Liver (tissue), 7 donors: ENCODE measurements at regions not wholly inside any gene's neighbourhood (a gene's known extent, or its start where the extent isn't known, plus 50 kb on each side); places are given as distances from the start of the nearest gene placed in this dataset.

Experiments
- DNase-seq: peaks from one replicate; pipeline ENCODE4 v3.0.0-alpha.2; 2017; ENCODE audit warnings: low spot score
- H3K27ac ChIP-seq, 2 donors: one replicate each; pipeline ENCODE4 v1.7.0; 2013; ENCODE audit warnings: inconsistent platforms in 2 of 2, low read length in 2 of 2, control low read depth in 1 of 2, low read depth in 1 of 2, mild to moderate bottlenecking in 1 of 2
- H3K27me3 ChIP-seq, 4 donors: one replicate each; pipeline versions ENCODE4 v1.6.1 to v1.7.0; 2013; ENCODE audit warnings: low read length in 3 of 4, inconsistent platforms in 1 of 4, mild to moderate bottlenecking in 1 of 4, moderate library complexity in 1 of 4; ENCODE audit not compliant: control insufficient read depth in 4 of 4, insufficient read depth in 4 of 4
- H3K36me3 ChIP-seq, 4 donors: one replicate each; pipeline versions ENCODE4 v1.6.1 to v1.7.0; 2013; ENCODE audit warnings: low read length in 3 of 4, mild to moderate bottlenecking in 3 of 4, low read depth in 1 of 4, moderate library complexity in 1 of 4; ENCODE audit not compliant: control insufficient read depth in 4 of 4, insufficient read depth in 3 of 4
- H3K4me1 ChIP-seq, 4 donors: one replicate each; pipeline versions ENCODE4 v1.6.1 to v1.7.0; 2013; ENCODE audit warnings: low read length in 3 of 4, mild to moderate bottlenecking in 3 of 4, moderate library complexity in 1 of 4; ENCODE audit not compliant: control insufficient read depth in 4 of 4, insufficient read depth in 4 of 4
- H3K4me3 ChIP-seq, 3 donors: one replicate each; pipeline versions ENCODE4 v1.6.1 to v1.7.0; 2013; ENCODE audit warnings: low read length in 3 of 3, control low read depth in 1 of 3, low read depth in 1 of 3, mild to moderate bottlenecking in 1 of 3
- H3K9ac ChIP-seq, 2 donors: one replicate each; pipeline ENCODE4 v1.7.0; 2013; ENCODE audit warnings: low read length in 2 of 2, mild to moderate bottlenecking in 2 of 2, moderate library complexity in 2 of 2, control low read depth in 1 of 2, low read depth in 1 of 2
- H3K9me3 ChIP-seq, 4 donors: one replicate each; pipeline versions ENCODE4 v1.6.1 to v1.7.0; 2013; ENCODE audit warnings: low read length in 3 of 4; ENCODE audit not compliant: control insufficient read depth in 4 of 4
- EGR1 ChIP-seq, 2 donors: IDR thresholded peaks; 2 replicates each; pipeline ENCODE4 v1.6.1; 2016 to 2018; ENCODE audit warnings: antibody characterized with exemption in 2 of 2, low read depth in 2 of 2
- FOXA1 ChIP-seq: IDR thresholded peaks from 2 replicates; pipeline ENCODE4 v1.6.1; 2016; ENCODE audit warnings: antibody characterized with exemption
- FOXA2 ChIP-seq: IDR thresholded peaks from 2 replicates; pipeline ENCODE4 v1.6.1; 2016; ENCODE audit warnings: antibody characterized with exemption
- GABPA ChIP-seq, 2 donors: IDR thresholded peaks in 1 of 2; conservative IDR thresholded peaks in 1 of 2; 2 replicates each; pipeline ENCODE4 v1.6.1; 2016; ENCODE audit warnings: antibody characterized with exemption in 2 of 2, mild to moderate bottlenecking in 1 of 2, moderate library complexity in 1 of 2
- HNF4A ChIP-seq, 2 donors: conservative IDR thresholded peaks; 2 replicates each; pipeline ENCODE4 v1.6.1; 2016; ENCODE audit warnings: antibody characterized with exemption in 2 of 2, mild to moderate bottlenecking in 2 of 2
- JUND ChIP-seq, 2 donors: IDR thresholded peaks; 2 replicates each; pipeline ENCODE4 v1.6.1; 2016; ENCODE audit warnings: antibody characterized with exemption in 2 of 2
- NR2F2 ChIP-seq: IDR thresholded peaks from 2 replicates; pipeline ENCODE4 v1.6.1; 2016; ENCODE audit warnings: antibody characterized with exemption
- RAD21 ChIP-seq, 2 donors: IDR thresholded peaks; 2 replicates each; pipeline ENCODE4 v1.6.1; 2016; ENCODE audit warnings: antibody characterized with exemption in 2 of 2, mild to moderate bottlenecking in 2 of 2
- RXRA ChIP-seq, 2 donors: IDR thresholded peaks; 2 replicates each; pipeline ENCODE4 v1.6.1; 2017 to 2018; ENCODE audit warnings: antibody characterized with exemption in 2 of 2, mild to moderate bottlenecking in 1 of 2
- TAF1 ChIP-seq: conservative IDR thresholded peaks from 2 replicates; pipeline ENCODE4 v1.6.1; 2016; ENCODE audit warnings: antibody characterized with exemption, mild to moderate bottlenecking
- YY1 ChIP-seq: IDR thresholded peaks from 2 replicates; pipeline ENCODE4 v1.6.1; 2016; ENCODE audit warnings: antibody characterized with exemption, mild to moderate bottlenecking
- WGBS: extraction: QIAGEN DNeasy Blood & Tissue Kit; methylation state at CpG from one replicate; pipeline ENCODE4 v1.1.7; 2013; 5-methylcytosine and 5-hydroxymethylcytosine counted together
- TF ChIP-seq, protein P1 (sequence below): IDR thresholded peaks from 2 replicates; pipeline ENCODE4 v1.6.1; 2016; ENCODE audit warnings: antibody characterized with exemption
- TF ChIP-seq, protein P2 (sequence below): IDR thresholded peaks from 2 replicates; pipeline ENCODE4 v1.6.1; 2016; ENCODE audit warnings: antibody characterized with exemption
- TF ChIP-seq, protein P3 (sequence below): IDR thresholded peaks from 2 replicates; pipeline ENCODE4 v1.6.1; 2016; ENCODE audit warnings: antibody characterized with exemption, mild to moderate bottlenecking
- TF ChIP-seq, protein P4 (sequence below): IDR thresholded peaks from 2 replicates; pipeline ENCODE4 v1.6.1; 2016; ENCODE audit warnings: antibody characterized with exemption
- donor health status: healthy.
- donor health status: healthy.
- donor health status: healthy.
- donor health status: healthy.

DNA sequence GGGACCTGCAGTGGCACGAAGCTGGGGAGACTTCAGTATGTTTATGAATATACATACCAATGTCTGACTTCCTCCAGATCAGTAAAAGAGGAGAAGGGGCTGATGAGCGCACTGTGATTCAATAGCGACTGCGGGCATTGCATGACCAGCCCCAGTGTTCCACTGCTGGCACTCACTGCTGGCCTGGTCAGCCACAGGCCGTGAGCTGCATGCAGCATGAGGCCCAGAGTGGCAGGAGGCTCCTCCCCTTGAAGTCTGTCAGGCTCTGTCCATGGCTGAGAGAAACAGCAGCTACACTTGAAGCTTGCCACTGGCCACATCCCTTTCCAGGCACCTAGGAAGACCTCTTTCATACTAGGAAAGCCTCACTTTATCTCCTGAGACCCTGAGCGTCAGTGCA lies 265.9 kb upstream of the CDYL start:
- no peak overlapping the region for H3K9ac ChIP-seq
- H3K9me3 ChIP-seq, result no peaks in the 10 kb centered on the region
- no peak overlapping the region for H3K27ac ChIP-seq
- H3K4me1 ChIP-seq, result no peaks in the 10 kb centered on the region
- no peaks in the 10 kb centered on the region for H3K36me3 ChIP-seq
- DNase-seq, result no peak
- no peak overlapping the region for H3K4me3 ChIP-seq
- TF ChIP-seq RAD21 (IDR thresholded peaks at IDR 0.05), result no peak
- no peak for TF ChIP-seq FOXA1
- TF ChIP-seq FOXA2, result no peak
- TF ChIP-seq, protein P1, sequence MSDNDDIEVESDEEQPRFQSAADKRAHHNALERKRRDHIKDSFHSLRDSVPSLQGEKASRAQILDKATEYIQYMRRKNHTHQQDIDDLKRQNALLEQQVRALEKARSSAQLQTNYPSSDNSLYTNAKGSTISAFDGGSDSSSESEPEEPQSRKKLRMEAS, result no peak
- no peak for TF ChIP-seq JUND (IDR thresholded peaks at IDR 0.05)
- TF ChIP-seq, protein P2, sequence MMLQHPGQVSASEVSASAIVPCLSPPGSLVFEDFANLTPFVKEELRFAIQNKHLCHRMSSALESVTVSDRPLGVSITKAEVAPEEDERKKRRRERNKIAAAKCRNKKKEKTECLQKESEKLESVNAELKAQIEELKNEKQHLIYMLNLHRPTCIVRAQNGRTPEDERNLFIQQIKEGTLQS, result no peak
- no peak for TF ChIP-seq RXRA (IDR thresholded peaks at IDR 0.05)
- TF ChIP-seq YY1, result no peak
- peaks cover 0 to 6% (median 0%) of the 10 kb centered on the region in 4 donors for H3K27me3 ChIP-seq
- WGBS, result 88% methylated on average over 6 of the region's 6 CpGs

DNA sequence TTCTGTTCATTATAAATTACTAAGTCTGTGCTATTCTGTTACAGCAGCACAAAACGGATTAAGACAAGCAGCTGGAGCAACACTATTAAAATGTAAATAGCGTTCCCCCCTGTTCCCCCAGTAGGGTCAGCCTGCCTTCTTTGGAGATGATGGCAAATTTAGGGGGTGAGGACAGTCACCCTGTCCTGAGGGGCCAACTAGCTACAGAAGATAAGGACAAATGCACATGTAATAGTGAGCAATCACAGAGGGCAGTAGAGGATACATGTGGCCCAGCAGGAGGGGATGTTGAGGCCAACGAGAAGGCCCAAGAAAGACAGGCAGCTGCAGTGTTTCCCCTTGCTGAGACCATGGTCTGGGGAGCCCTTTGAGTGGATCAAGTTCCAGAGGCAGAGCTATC lies 266.7 kb upstream of the CDYL start:
- Histone ChIP-seq H3K27me3 (peaks cover 0 to 6% (median 0%) of the 10 kb centered on the region in 4 donors), H3K27ac (no peak overlapping the region), H3K4me1 (no peaks in the 10 kb centered on the region), H3K36me3 (no peaks in the 10 kb centered on the region), H3K9me3 (no peaks in the 10 kb centered on the region), H3K9ac (no peak overlapping the region), H3K4me3 (no peak overlapping the region)
- TF ChIP-seq, protein P3, sequence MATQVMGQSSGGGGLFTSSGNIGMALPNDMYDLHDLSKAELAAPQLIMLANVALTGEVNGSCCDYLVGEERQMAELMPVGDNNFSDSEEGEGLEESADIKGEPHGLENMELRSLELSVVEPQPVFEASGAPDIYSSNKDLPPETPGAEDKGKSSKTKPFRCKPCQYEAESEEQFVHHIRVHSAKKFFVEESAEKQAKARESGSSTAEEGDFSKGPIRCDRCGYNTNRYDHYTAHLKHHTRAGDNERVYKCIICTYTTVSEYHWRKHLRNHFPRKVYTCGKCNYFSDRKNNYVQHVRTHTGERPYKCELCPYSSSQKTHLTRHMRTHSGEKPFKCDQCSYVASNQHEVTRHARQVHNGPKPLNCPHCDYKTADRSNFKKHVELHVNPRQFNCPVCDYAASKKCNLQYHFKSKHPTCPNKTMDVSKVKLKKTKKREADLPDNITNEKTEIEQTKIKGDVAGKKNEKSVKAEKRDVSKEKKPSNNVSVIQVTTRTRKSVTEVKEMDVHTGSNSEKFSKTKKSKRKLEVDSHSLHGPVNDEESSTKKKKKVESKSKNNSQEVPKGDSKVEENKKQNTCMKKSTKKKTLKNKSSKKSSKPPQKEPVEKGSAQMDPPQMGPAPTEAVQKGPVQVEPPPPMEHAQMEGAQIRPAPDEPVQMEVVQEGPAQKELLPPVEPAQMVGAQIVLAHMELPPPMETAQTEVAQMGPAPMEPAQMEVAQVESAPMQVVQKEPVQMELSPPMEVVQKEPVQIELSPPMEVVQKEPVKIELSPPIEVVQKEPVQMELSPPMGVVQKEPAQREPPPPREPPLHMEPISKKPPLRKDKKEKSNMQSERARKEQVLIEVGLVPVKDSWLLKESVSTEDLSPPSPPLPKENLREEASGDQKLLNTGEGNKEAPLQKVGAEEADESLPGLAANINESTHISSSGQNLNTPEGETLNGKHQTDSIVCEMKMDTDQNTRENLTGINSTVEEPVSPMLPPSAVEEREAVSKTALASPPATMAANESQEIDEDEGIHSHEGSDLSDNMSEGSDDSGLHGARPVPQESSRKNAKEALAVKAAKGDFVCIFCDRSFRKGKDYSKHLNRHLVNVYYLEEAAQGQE, result no peak
- TF ChIP-seq HNF4A (conservative IDR thresholded peaks at IDR 0.05), result no peak
- TF ChIP-seq RXRA (IDR thresholded peaks at IDR 0.05), result no peak
- DNase-seq, result no peak
- WGBS, result 76% methylated on average over 3 of the region's 3 CpGs

DNA sequence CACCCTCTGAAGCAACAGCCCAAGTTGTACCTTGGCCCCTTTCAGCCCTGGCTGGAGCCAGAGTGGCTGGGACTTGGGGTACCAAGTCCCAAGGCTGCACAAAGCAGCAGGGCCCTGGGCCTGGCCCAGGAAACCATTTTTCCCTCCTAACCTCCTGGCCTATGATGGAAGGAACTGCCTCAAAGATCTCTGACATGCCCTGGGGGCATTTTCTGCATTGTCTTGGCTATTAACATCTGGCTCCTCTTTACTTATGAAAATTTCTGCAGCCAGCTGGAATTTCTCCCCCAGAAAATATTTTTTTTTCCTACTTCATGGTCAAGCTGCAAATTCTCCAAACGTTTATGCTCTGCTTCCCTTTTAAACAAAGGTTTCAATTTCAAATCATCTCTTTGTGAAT lies 269.4 kb upstream of the CDYL start:
- Histone ChIP-seq H3K9me3 (no peaks in the 10 kb centered on the region), H3K9ac (no peak overlapping the region), H3K27me3 (peaks cover 0 to 2% (median 0%) of the 10 kb centered on the region in 4 donors), H3K36me3 (no peaks in the 10 kb centered on the region), H3K4me1 (no peaks in the 10 kb centered on the region), H3K4me3 (no peak overlapping the region), H3K27ac (no peak overlapping the region)
- no peak for DNase-seq
- WGBS, result 63% methylated on average over 1 of the region's 1 CpG
- no peak for TF ChIP-seq YY1
- TF ChIP-seq, protein P1, result no peak
- no peak for TF ChIP-seq EGR1 (IDR thresholded peaks at IDR 0.05; ENCODE audit: low read depth in 2 of 2)
- TF ChIP-seq, protein P2, result no peak
- no peak for TF ChIP-seq GABPA (IDR thresholded peaks at IDR 0.05 in 1 of 2, conservative IDR thresholded peaks at IDR 0.05 in 1 of 2)
- TF ChIP-seq TAF1, result no peak
- no peak for TF ChIP-seq RXRA (IDR thresholded peaks at IDR 0.05)
- TF ChIP-seq, protein P3, result no peak
- no peak for TF ChIP-seq NR2F2
- TF ChIP-seq RAD21 (IDR thresholded peaks at IDR 0.05), result no peak
- TF ChIP-seq HNF4A (conservative IDR thresholded peaks at IDR 0.05), result no peak
- TF ChIP-seq, protein P4, sequence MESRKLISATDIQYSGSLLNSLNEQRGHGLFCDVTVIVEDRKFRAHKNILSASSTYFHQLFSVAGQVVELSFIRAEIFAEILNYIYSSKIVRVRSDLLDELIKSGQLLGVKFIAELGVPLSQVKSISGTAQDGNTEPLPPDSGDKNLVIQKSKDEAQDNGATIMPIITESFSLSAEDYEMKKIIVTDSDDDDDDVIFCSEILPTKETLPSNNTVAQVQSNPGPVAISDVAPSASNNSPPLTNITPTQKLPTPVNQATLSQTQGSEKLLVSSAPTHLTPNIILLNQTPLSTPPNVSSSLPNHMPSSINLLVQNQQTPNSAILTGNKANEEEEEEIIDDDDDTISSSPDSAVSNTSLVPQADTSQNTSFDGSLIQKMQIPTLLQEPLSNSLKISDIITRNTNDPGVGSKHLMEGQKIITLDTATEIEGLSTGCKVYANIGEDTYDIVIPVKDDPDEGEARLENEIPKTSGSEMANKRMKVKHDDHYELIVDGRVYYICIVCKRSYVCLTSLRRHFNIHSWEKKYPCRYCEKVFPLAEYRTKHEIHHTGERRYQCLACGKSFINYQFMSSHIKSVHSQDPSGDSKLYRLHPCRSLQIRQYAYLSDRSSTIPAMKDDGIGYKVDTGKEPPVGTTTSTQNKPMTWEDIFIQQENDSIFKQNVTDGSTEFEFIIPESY, result no peak
